ENCODE measurements at regions not wholly inside any gene's neighbourhood (a gene's known extent, or its start where the extent isn't known, plus 50 kb on each side); places are given as distances from the start of the nearest gene placed in this dataset.
A peak's percentile ranks its signal among the peaks of the same experiment; 100 is the strongest.

DNA sequence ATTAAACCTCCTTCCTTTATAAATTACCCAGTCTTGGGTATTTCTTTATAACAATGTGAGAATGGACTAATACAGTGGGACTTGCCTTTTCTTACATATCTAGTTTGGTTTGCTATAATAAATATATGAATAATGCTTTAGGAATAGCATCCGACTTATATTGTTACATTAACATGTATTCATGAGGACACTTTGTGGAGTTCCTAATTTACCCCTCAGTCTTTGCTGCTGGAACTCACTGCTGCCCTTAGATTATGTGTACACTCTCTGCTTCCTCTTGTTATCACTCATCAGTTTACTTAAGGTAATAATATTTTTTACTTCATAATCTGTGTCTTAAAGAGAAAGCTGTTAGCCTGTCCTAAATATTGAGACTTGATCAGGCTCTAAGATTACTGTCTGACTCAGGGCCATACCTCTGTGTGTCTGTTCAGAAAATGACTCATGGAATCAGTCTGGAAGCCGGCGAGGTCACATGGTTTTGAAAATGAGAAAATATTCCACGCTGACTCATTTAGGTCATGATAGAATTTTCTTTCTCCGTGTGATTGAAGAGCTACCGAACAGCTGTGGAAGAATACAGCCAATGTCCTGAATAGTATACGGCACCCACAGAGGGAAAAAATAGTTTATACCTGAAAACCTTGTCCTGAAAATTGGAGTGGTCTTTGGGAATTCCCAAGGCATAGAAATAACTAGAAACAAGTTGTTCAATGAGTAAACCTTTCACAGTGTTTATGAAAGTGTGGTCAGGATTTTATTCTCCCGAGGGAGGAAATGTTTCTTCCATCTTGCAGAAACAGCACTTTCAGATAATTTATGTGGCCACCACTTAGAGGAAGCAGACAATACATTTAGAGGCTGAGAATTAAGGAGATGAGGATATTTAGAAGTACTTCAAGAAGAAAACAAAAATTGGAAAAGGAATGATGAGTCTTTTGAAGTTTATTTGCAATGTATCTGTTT is 156.4 kb downstream of the DSEL start:
- H3K27ac Mint-ChIP-seq = no peak overlapping the region
- intact Hi-C loops (cut with micrococcal nuclease) = loop anchor here (5.0 kb wide), 1 partner anchor 57 kb away; no protein-coding TSS in a partner anchor

DNA sequence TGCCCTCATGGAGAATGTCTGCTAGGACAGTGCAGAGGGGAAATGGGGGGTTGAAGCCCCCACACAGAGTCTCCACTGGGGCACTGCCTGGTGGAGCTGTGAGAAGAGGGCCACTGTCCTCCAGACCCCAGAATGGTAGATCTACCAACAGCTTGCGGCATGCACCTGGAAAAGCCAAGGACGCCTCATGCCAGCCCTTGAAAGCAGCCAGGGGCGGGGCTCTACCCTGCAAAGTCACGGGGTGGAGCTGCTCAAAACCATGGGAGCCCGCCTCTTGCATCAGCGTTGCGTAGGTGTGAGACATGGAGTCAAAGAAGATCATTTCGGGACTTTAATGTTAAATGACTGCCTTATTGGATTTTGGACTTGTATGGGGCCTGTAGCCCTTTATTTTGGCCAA is 157.6 kb downstream of the DSEL start:
- no peaks in the 10 kb centered on the region for H3K27me3 Mint-ChIP-seq

More for the DNA sequence above, 156.4 kb downstream of the DSEL start:
- Mint-ChIP-seq H3K27me3 (no peaks in the 10 kb centered on the region), H3K4me3 (peak overlapping the region; percentile 12), H3K9me3 (peaks cover 4% of the 10 kb centered on the region), H3K36me3 (ENCODE audit: low read depth) (no peaks in the 10 kb centered on the region), H3K4me1 (peaks cover 5% of the 10 kb centered on the region)
- DNase-seq = no peak

GRCh38 chr18:67354692-67355091 is 161.8 kb downstream of the DSEL start:
- H3K4me1 Mint-ChIP-seq = no peaks in the 10 kb centered on the region
- peaks cover 4% of the 10 kb centered on the region for H3K9me3 Mint-ChIP-seq
- intact Hi-C loops (cut with micrococcal nuclease) = no loop called here
- no peaks in the 10 kb centered on the region for H3K27me3 Mint-ChIP-seq
- H3K36me3 Mint-ChIP-seq (ENCODE audit: low read depth) = no peaks in the 10 kb centered on the region
- H3K27ac Mint-ChIP-seq = no peak overlapping the region
- DNase-seq = no peak
- no peak overlapping the region for H3K4me3 Mint-ChIP-seq

More for the DNA sequence above, 157.6 kb downstream of the DSEL start:
- intact Hi-C loops (cut with micrococcal nuclease) = no loop called here
- H3K4me1 Mint-ChIP-seq = peaks cover 5% of the 10 kb centered on the region
- no peak for DNase-seq
- H3K36me3 Mint-ChIP-seq (ENCODE audit: low read depth) = no peaks in the 10 kb centered on the region
- no peak overlapping the region for H3K27ac Mint-ChIP-seq
- H3K4me3 Mint-ChIP-seq = no peak overlapping the region
- H3K9me3 Mint-ChIP-seq = peaks cover 4% of the 10 kb centered on the region

GRCh38 chr18:67354091-67354490 is 162.4 kb downstream of the DSEL start:
- Mint-ChIP-seq H3K27me3 (no peaks in the 10 kb centered on the region), H3K4me3 (no peak overlapping the region), H3K4me1 (no peaks in the 10 kb centered on the region), H3K27ac (no peak overlapping the region), H3K36me3 (ENCODE audit: low read depth) (no peaks in the 10 kb centered on the region), H3K9me3 (peaks cover 4% of the 10 kb centered on the region)
- intact Hi-C loops (cut with micrococcal nuclease) = no loop called here
- no peak for DNase-seq

DNA sequence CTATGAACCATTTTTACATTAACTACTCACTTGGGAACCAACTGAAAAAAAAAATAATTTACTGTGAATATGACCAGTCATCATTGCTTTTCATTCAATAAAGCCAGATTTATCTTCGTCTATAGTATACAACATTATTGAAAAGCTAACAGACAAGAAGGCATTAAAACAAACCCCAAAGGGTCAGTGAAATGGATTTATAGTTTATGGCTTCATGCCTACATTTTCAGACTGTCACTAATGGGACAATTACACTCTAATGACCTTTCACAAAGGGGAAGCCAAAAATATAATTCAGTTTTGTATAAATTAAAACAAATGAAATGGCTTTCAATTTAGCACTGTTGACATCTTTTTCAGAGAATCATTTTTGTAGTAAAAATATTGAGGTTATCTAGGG is 169.1 kb downstream of the DSEL start:
- Mint-ChIP-seq H3K27ac (no peak overlapping the region), H3K9me3 (no peaks in the 10 kb centered on the region), H3K36me3 (ENCODE audit: low read depth) (no peaks in the 10 kb centered on the region), H3K4me1 (no peaks in the 10 kb centered on the region), H3K4me3 (no peak overlapping the region), H3K27me3 (no peaks in the 10 kb centered on the region)
- intact Hi-C loops (cut with micrococcal nuclease) = no loop called here
- DNase-seq = no peak

DNA sequence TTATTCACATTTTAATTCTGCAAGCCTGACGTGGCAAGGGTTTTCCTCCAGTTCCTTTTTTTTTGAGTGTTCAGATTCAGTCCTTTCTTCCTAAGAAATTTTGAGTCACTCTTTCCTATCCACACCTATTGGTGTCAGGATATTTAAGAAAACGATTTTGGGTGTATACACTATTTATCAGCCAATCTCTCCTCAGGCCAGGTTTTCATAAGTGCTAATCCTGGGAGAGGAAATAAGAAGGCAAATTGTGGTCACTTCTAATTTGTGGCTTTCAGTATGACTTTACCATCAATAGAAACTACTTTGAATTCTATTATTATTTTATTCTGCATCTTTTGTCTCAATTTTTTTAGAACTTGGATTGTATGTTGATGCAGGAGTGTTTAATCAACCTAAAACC is 174.4 kb downstream of the DSEL start:
- Mint-ChIP-seq H3K4me1 (no peaks in the 10 kb centered on the region), H3K27me3 (no peaks in the 10 kb centered on the region), H3K36me3 (ENCODE audit: low read depth) (no peaks in the 10 kb centered on the region), H3K9me3 (no peaks in the 10 kb centered on the region), H3K27ac (no peak overlapping the region), H3K4me3 (no peak overlapping the region)
- intact Hi-C loops (cut with micrococcal nuclease) = no loop called here
- DNase-seq = no peak

DNA sequence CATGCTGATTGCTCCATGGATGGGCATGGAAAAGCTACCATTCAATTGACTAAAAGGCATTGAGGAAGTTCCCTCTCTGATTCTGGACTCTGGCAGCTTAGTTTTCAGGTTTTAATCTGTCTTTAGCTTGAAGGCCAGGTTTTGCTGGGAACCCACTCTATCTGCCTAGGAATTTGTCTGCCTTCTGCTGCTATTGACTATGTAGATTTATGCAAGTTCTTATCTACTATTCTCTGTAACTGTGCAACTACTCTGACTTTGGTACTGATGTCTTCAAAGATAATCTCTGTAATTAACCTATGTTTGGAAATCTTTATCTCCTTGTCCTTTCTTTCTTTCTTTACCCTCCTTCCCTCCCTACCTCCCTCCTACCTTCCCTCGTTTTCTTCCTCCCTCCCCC is 178.8 kb downstream of the DSEL start:
- intact Hi-C loops (cut with micrococcal nuclease) = no loop called here
- no peaks in the 10 kb centered on the region for H3K27me3 Mint-ChIP-seq
- H3K27ac Mint-ChIP-seq = no peak overlapping the region
- no peaks in the 10 kb centered on the region for H3K36me3 Mint-ChIP-seq (ENCODE audit: low read depth)
- no peak for DNase-seq
- H3K4me1 Mint-ChIP-seq = no peaks in the 10 kb centered on the region
- H3K9me3 Mint-ChIP-seq = no peaks in the 10 kb centered on the region
- H3K4me3 Mint-ChIP-seq = no peak overlapping the region

DNA sequence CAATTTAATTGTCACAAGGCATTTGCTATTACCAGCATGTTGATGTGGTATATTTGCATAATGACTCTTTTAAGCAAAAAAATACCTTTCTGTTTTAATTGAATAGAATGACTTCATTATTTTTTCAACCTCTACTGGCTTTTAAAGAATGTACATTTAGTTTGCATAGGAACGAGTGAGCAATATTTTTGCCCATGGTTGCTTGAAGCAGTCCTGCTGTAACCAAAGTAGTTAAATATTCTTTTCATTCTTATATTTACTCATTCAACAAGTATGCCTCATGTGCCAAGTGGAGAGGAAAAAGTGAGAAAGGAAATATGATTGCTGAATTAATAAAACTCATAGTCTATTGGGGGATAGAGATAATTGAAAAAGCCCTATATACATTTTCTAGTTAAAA is 184.7 kb downstream of the DSEL start:
- Mint-ChIP-seq H3K27ac (no peak overlapping the region), H3K36me3 (ENCODE audit: low read depth) (no peaks in the 10 kb centered on the region), H3K4me1 (no peaks in the 10 kb centered on the region), H3K27me3 (no peaks in the 10 kb centered on the region), H3K9me3 (no peaks in the 10 kb centered on the region), H3K4me3 (no peak overlapping the region)
- intact Hi-C loops (cut with micrococcal nuclease) = no loop called here
- DNase-seq = no peak

GRCh38 chr18:67319109-67319508 is 197.4 kb downstream of the DSEL start:
- Mint-ChIP-seq H3K27me3 (no peaks in the 10 kb centered on the region), H3K9me3 (no peaks in the 10 kb centered on the region), H3K36me3 (ENCODE audit: low read depth) (no peaks in the 10 kb centered on the region), H3K4me3 (no peak overlapping the region), H3K4me1 (no peaks in the 10 kb centered on the region), H3K27ac (no peak overlapping the region)
- intact Hi-C loops (cut with micrococcal nuclease) = no loop called here
- DNase-seq = no peak

- Mint-ChIP-seq H3K36me3 (ENCODE audit: low read depth) (no peaks in the 10 kb centered on the region), H3K27ac (no peak overlapping the region), H3K4me1 (no peaks in the 10 kb centered on the region), H3K4me3 (no peak overlapping the region), H3K27me3 (no peaks in the 10 kb centered on the region), H3K9me3 (no peaks in the 10 kb centered on the region)
- intact Hi-C loops (cut with micrococcal nuclease) = no loop called here
- DNase-seq = no peak
Observed at GRCh38 chr18:67318651-67319050, 197.9 kb downstream of the DSEL start.

- no peaks in the 10 kb centered on the region for H3K9me3 Mint-ChIP-seq
- no peak overlapping the region for H3K4me3 Mint-ChIP-seq
- no peaks in the 10 kb centered on the region for H3K36me3 Mint-ChIP-seq (ENCODE audit: low read depth)
- no peaks in the 10 kb centered on the region for H3K27me3 Mint-ChIP-seq
- H3K4me1 Mint-ChIP-seq = no peaks in the 10 kb centered on the region
- intact Hi-C loops (cut with micrococcal nuclease) = no loop called here
- DNase-seq = no peak
- no peak overlapping the region for H3K27ac Mint-ChIP-seq
Observed at GRCh38 chr18:67310826-67311225, 205.7 kb downstream of the DSEL start.

DNA sequence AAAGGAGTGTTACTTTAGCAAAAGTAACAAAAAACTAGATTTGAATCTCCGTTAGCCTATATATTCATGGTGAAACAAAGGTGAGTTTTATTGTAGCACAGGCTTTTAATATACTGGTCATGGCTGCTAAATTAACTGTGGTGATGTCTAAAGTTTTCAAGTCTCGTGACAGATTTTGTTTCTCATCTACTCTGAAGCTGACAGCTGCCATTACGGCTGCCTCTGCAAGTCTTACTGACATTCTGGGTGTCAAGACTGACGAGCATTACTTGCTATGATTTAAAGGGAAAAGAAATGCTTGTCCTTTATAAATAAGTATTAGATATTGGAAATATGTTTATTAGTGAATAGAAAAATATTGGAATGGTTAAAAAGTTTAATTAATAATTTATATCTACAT is 207.7 kb downstream of the DSEL start:
- H3K4me1 Mint-ChIP-seq = peaks cover 2% of the 10 kb centered on the region
- DNase-seq = no peak
- H3K27ac Mint-ChIP-seq = no peak overlapping the region
- no peaks in the 10 kb centered on the region for H3K27me3 Mint-ChIP-seq
- intact Hi-C loops (cut with micrococcal nuclease) = no loop called here
- no peaks in the 10 kb centered on the region for H3K36me3 Mint-ChIP-seq (ENCODE audit: low read depth)
- H3K4me3 Mint-ChIP-seq = no peak overlapping the region
- H3K9me3 Mint-ChIP-seq = no peaks in the 10 kb centered on the region

DNA sequence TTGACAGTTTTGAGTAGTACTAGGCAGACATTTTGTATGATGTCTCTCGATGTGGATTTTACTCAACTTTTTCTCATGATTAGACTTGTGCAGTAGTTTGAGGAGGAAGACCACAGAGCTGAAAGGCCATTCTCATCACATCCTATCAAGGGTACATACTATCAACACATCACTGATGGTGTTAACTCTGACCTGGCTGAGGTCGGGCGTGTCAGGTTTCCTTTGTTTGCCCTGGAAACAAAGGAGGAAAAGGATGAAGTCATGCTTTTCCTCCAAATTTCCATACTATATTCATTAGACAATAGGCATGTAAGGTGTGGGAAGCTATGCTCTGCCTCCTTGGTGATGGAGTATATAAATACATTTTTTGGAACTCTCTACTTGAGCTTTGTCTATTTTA is 211.1 kb downstream of the DSEL start:
- intact Hi-C loops (cut with micrococcal nuclease) = no loop called here
- H3K4me1 Mint-ChIP-seq = peaks cover 7% of the 10 kb centered on the region
- no peak overlapping the region for H3K27ac Mint-ChIP-seq
- H3K4me3 Mint-ChIP-seq = no peak overlapping the region
- no peaks in the 10 kb centered on the region for H3K9me3 Mint-ChIP-seq
- DNase-seq = no peak
- peaks cover 1% of the 10 kb centered on the region for H3K36me3 Mint-ChIP-seq (ENCODE audit: low read depth)
- H3K27me3 Mint-ChIP-seq = no peaks in the 10 kb centered on the region

DNA sequence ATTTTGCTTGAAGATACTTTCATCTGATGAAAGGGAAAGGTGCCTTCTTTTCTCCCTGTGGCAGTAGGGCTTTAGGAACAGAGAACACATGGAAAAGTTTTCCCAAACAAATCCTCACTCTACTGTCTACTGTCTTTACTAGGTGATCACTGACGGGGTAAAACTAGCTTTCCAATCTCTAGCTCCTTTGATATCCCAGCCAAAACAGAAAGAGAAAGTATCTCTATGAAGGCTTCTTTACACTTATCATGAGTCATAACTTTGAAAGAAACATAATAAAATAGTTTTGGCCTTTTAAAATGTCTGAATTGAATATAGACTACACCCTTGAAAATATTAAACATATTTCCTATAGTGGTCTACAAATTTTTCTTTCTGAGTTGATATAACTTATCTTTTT is 214.5 kb downstream of the DSEL start:
- peaks cover 7% of the 10 kb centered on the region for H3K4me1 Mint-ChIP-seq
- no peaks in the 10 kb centered on the region for H3K27me3 Mint-ChIP-seq
- peak overlapping the region; percentile 22 for H3K27ac Mint-ChIP-seq
- intact Hi-C loops (cut with micrococcal nuclease) = no loop called here
- H3K9me3 Mint-ChIP-seq = peaks cover 3% of the 10 kb centered on the region
- no peak for DNase-seq
- peaks cover 1% of the 10 kb centered on the region for H3K36me3 Mint-ChIP-seq (ENCODE audit: low read depth)
- H3K4me3 Mint-ChIP-seq = no peak overlapping the region

DNA sequence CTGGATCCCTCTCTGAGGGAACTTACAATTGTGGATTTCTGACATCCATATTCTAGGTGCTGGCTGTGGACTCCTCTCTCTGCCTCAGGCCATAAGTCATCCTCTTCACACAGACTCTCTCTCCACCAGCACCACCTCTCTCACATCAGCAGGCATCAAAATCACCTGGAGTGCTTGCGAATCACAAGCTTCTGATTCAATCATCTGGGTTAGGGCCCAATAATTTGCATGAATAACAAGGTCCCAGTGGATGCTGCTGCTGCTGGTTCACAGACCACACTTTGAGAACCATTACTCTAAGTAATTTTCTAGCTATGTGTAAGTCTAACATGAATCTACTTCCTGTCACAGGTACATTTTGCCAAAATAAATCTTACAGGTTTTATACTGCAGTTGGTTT is 214.9 kb downstream of the DSEL start:
- Mint-ChIP-seq H3K4me1 (peaks cover 7% of the 10 kb centered on the region), H3K9me3 (peaks cover 3% of the 10 kb centered on the region), H3K4me3 (no peak overlapping the region), H3K27me3 (no peaks in the 10 kb centered on the region), H3K27ac (no peak overlapping the region), H3K36me3 (ENCODE audit: low read depth) (peaks cover 1% of the 10 kb centered on the region)
- intact Hi-C loops (cut with micrococcal nuclease) = no loop called here
- no peak for DNase-seq

Data from activated CD4-positive, alpha-beta T cell treated with anti-CD3 and anti-CD28 coated beads, Interleukin-2, amount 10 ng/mL, durations not matched to agents 24 days and 14 days (primary cell).